GM21723 (cell line): ENCODE measurements at regions not wholly inside any gene's neighbourhood (a gene's known extent, or its start where the extent isn't known, plus 50 kb on each side); places are given as distances from the start of the nearest gene placed in this dataset.

ENCODE experiments used
- ATAC-seq: cut with Tn5 transposase; IDR thresholded peaks from one replicate; pipeline ENCODE4 v1.9.1; 2021; ENCODE audit warnings: mild to moderate bottlenecking, moderate library complexity; ENCODE audit not compliant: unreplicated experiment

DNA sequence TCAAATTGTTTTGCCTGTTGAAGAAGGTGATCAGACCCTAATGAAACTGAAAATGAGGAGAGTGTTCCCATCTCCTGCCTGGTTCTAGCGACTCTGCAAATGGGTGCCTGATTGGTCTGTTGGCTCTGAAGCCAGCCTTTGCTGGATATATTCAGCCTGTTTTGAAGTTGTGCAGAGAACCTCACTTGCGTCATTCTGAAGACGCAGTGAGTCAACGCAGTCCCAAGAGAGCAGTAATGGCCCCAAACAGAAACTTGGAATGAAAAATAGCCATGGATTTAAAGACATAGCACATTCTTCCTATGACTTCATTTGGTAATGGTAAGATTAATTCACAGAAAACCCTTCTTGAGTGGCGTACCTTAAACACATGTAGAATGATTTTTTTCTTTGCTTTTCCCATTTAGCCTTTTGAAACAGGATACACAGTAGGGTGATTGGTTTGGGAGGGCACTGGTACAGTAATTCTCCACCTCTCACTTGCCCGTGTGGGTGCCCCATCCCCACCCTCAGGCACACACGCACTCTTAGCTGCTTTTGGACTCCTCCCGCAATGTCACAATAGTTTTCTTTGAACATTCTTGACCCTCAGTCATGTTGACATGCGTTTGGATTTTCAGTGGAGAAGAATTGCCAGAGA, 54.1 kb upstream of the ABL1 start:
- no peak for ATAC-seq

GRCh38 chr9:130781569-130781968, 53.5 kb upstream of the ABL1 start:
- ATAC-seq = no peak

- ATAC-seq = no peak
Observed at GRCh38 chr9:130782886-130783530, 52.0 kb upstream of the ABL1 start.

DNA sequence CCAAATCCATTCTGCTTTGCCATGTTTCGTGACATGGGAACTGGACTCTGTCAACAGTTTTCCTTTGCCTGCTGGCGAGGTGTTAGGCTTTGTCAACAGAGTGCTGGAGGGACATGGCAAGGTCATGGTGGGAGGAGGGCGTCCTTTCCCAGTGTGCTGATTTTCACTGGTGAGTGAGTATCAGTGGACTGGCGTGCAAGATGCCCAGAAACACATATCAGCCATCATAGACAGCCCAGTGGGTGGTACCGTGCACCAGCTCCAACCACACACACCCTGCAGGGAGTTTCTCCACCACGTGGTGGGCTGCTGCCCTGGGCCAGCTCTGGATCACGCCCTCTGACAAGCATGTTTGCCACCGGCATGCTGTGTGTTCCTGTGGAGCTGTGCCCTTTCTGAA, 50.0 kb upstream of the ABL1 start:
- ATAC-seq = no peak
